ENCODE measurements at regions not wholly inside any gene's neighbourhood (a gene's known extent, or its start where the extent isn't known, plus 50 kb on each side); places are given as distances from the start of the nearest gene placed in this dataset.
"Not testable (repeated sequence)": the region's sequence is repeated elsewhere in the genome, so short reads cannot be mapped to it uniquely, and the experiment has no call there.

GRCh38 chr6:71360556-71361335, 72.1 kb downstream of the OGFRL1 start:
- not testable (repeated sequence) for H3K9ac ChIP-seq (ENCODE audit: low read depth, low read length); H3K9me3 ChIP-seq (replicated peaks; ENCODE audit: low read length); H3K4me2 ChIP-seq (ENCODE audit: low read length); H3K4me3 ChIP-seq (ENCODE audit: low read length); H3K27me3 ChIP-seq (ENCODE audit: control insufficient read depth, insufficient read depth, low read length)
- Histone ChIP-seq H3K4me1 (ENCODE audit: control insufficient read depth, insufficient read depth, low read length) (peaks cover 10% of the 10 kb centered on the region), H3K36me3 (ENCODE audit: insufficient read depth, low read length) (peaks cover 17% of the 10 kb centered on the region)

GRCh38 chr6:71364889-71365542, 76.4 kb downstream of the OGFRL1 start:
- no peak overlapping the region for H3K4me3 ChIP-seq (ENCODE audit: low read length)
- no peak overlapping the region for H3K4me2 ChIP-seq (ENCODE audit: low read length)
- H3K9me3 ChIP-seq (replicated peaks; ENCODE audit: low read length) = no peaks in the 10 kb centered on the region
- peaks cover 22% of the 10 kb centered on the region for H3K36me3 ChIP-seq (ENCODE audit: insufficient read depth, low read length)
- peaks cover 20% of the 10 kb centered on the region for H3K4me1 ChIP-seq (ENCODE audit: control insufficient read depth, insufficient read depth, low read length)
- no peak overlapping the region for H3K9ac ChIP-seq (ENCODE audit: low read depth, low read length)
- H3K27me3 ChIP-seq (ENCODE audit: control insufficient read depth, insufficient read depth, low read length) = no peaks in the 10 kb centered on the region

- Histone ChIP-seq H3K4me3 (ENCODE audit: low read length) (no peak overlapping the region), H3K9me3 (replicated peaks; ENCODE audit: low read length) (no peaks in the 10 kb centered on the region), H3K4me2 (ENCODE audit: low read length) (no peak overlapping the region), H3K9ac (ENCODE audit: low read depth, low read length) (no peak overlapping the region), H3K27me3 (ENCODE audit: control insufficient read depth, insufficient read depth, low read length) (no peaks in the 10 kb centered on the region), H3K4me1 (ENCODE audit: control insufficient read depth, insufficient read depth, low read length) (peaks cover 20% of the 10 kb centered on the region), H3K36me3 (ENCODE audit: insufficient read depth, low read length) (peaks cover 31% of the 10 kb centered on the region)
Observed at GRCh38 chr6:71367756-71368155, 79.1 kb downstream of the OGFRL1 start.

- peaks cover 31% of the 10 kb centered on the region for H3K36me3 ChIP-seq (ENCODE audit: insufficient read depth, low read length)
- no peak overlapping the region for H3K4me3 ChIP-seq (ENCODE audit: low read length)
- no peaks in the 10 kb centered on the region for H3K9me3 ChIP-seq (replicated peaks; ENCODE audit: low read length)
- no peaks in the 10 kb centered on the region for H3K27me3 ChIP-seq (ENCODE audit: control insufficient read depth, insufficient read depth, low read length)
- no peak overlapping the region for H3K9ac ChIP-seq (ENCODE audit: low read depth, low read length)
- H3K4me2 ChIP-seq (ENCODE audit: low read length) = no peak overlapping the region
- H3K4me1 ChIP-seq (ENCODE audit: control insufficient read depth, insufficient read depth, low read length) = peaks cover 20% of the 10 kb centered on the region
Observed at GRCh38 chr6:71368284-71368683, 79.7 kb downstream of the OGFRL1 start.

GRCh38 chr6:71371559-71371958, 82.9 kb downstream of the OGFRL1 start:
- Histone ChIP-seq H3K27me3 (ENCODE audit: control insufficient read depth, insufficient read depth, low read length) (no peaks in the 10 kb centered on the region), H3K9me3 (replicated peaks; ENCODE audit: low read length) (no peaks in the 10 kb centered on the region), H3K4me1 (ENCODE audit: control insufficient read depth, insufficient read depth, low read length) (peaks cover 2% of the 10 kb centered on the region), H3K4me3 (ENCODE audit: low read length) (no peak overlapping the region), H3K36me3 (ENCODE audit: insufficient read depth, low read length) (peaks cover 31% of the 10 kb centered on the region), H3K9ac (ENCODE audit: low read depth, low read length) (no peak overlapping the region), H3K4me2 (ENCODE audit: low read length) (no peak overlapping the region)

GRCh38 chr6:71373943-71374342, 85.3 kb downstream of the OGFRL1 start:
- Histone ChIP-seq H3K9ac (ENCODE audit: low read depth, low read length) (no peak overlapping the region), H3K4me3 (ENCODE audit: low read length) (no peak overlapping the region), H3K4me2 (ENCODE audit: low read length) (no peak overlapping the region), H3K9me3 (replicated peaks; ENCODE audit: low read length) (no peaks in the 10 kb centered on the region), H3K36me3 (ENCODE audit: insufficient read depth, low read length) (peaks cover 36% of the 10 kb centered on the region), H3K27me3 (ENCODE audit: control insufficient read depth, insufficient read depth, low read length) (no peaks in the 10 kb centered on the region), H3K4me1 (ENCODE audit: control insufficient read depth, insufficient read depth, low read length) (no peaks in the 10 kb centered on the region)

- H3K4me2 ChIP-seq (ENCODE audit: low read length) = no peak overlapping the region
- no peak overlapping the region for H3K4me3 ChIP-seq (ENCODE audit: low read length)
- H3K9me3 ChIP-seq (replicated peaks; ENCODE audit: low read length) = no peaks in the 10 kb centered on the region
- H3K27me3 ChIP-seq (ENCODE audit: control insufficient read depth, insufficient read depth, low read length) = no peaks in the 10 kb centered on the region
- peaks cover 40% of the 10 kb centered on the region for H3K36me3 ChIP-seq (ENCODE audit: insufficient read depth, low read length)
- no peak overlapping the region for H3K9ac ChIP-seq (ENCODE audit: low read depth, low read length)
- no peaks in the 10 kb centered on the region for H3K4me1 ChIP-seq (ENCODE audit: control insufficient read depth, insufficient read depth, low read length)
Observed at GRCh38 chr6:71375676-71376075, 87.1 kb downstream of the OGFRL1 start.

DNA sequence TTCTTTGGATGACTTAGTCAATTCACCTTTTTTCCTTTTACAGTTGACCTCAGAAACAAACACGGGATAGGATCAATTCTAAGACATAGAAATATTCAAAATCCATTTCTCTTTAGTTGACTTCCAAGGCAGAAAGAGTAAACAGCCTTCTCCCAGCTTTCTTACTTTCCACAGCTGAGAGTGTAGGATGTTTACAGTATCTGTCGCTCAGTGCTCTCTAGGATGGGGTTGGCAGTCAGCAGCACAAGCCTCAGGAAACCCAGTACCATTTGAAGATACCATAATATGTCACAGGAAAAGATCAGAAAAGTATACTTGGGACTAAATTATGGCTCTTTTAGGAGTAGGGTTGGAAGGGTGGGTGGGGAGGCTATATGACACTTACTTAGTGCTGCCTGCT, 88.2 kb downstream of the OGFRL1 start:
- H3K36me3 ChIP-seq (ENCODE audit: insufficient read depth, low read length) = peaks cover 34% of the 10 kb centered on the region
- no peaks in the 10 kb centered on the region for H3K27me3 ChIP-seq (ENCODE audit: control insufficient read depth, insufficient read depth, low read length)
- H3K4me1 ChIP-seq (ENCODE audit: control insufficient read depth, insufficient read depth, low read length) = no peaks in the 10 kb centered on the region
- H3K9me3 ChIP-seq (replicated peaks; ENCODE audit: low read length) = no peaks in the 10 kb centered on the region
- no peak overlapping the region for H3K4me3 ChIP-seq (ENCODE audit: low read length)
- H3K9ac ChIP-seq (ENCODE audit: low read depth, low read length) = no peak overlapping the region
- H3K4me2 ChIP-seq (ENCODE audit: low read length) = no peak overlapping the region

- Histone ChIP-seq H3K4me2 (ENCODE audit: low read length) (no peak overlapping the region), H3K9ac (ENCODE audit: low read depth, low read length) (peak overlapping the region; percentile 29), H3K9me3 (replicated peaks; ENCODE audit: low read length) (no peaks in the 10 kb centered on the region), H3K4me1 (ENCODE audit: control insufficient read depth, insufficient read depth, low read length) (peaks cover 49% of the 10 kb centered on the region), H3K36me3 (ENCODE audit: insufficient read depth, low read length) (peaks cover 32% of the 10 kb centered on the region), H3K27me3 (ENCODE audit: control insufficient read depth, insufficient read depth, low read length) (no peaks in the 10 kb centered on the region), H3K4me3 (ENCODE audit: low read length) (no peak overlapping the region)
Observed at GRCh38 chr6:71383476-71383875, 94.9 kb downstream of the OGFRL1 start.

DNA sequence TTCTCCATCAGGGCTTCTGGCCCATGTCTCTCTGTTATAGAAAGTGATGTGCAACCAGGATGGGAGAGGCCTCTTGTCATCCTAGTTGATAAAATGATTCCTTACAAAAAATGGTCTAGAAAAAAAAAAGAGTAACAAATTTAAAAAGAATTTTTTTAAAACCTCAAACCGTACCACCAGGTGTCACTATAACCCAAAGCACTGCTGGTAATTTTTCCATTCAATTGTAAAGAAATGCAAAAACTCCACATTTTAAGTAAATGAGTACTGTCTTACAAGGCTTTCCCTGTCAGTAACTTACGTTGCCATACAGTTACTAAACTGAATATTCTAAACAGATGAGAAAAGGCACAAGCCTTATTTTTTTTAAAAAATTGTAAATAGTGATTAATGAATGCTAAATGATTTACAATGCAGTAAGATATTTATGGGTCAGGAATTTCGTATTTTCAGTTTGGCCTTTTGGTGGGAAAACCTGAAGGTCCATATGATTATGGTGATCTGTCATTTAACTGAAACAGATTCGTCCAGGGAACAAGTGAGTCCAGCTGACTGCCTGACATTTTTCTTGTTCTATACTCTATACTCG, 95.4 kb downstream of the OGFRL1 start:
- no peaks in the 10 kb centered on the region for H3K9me3 ChIP-seq (replicated peaks; ENCODE audit: low read length)
- peaks cover 31% of the 10 kb centered on the region for H3K36me3 ChIP-seq (ENCODE audit: insufficient read depth, low read length)
- peak overlapping the region; percentile 29 for H3K9ac ChIP-seq (ENCODE audit: low read depth, low read length)
- peak overlapping the region; percentile 0 for H3K4me2 ChIP-seq (ENCODE audit: low read length)
- peaks cover 54% of the 10 kb centered on the region for H3K4me1 ChIP-seq (ENCODE audit: control insufficient read depth, insufficient read depth, low read length)
- no peaks in the 10 kb centered on the region for H3K27me3 ChIP-seq (ENCODE audit: control insufficient read depth, insufficient read depth, low read length)
- H3K4me3 ChIP-seq (ENCODE audit: low read length) = no peak overlapping the region

- H3K9me3 ChIP-seq (replicated peaks; ENCODE audit: low read length) = no peaks in the 10 kb centered on the region
- peak overlapping the region; percentile 18 for H3K4me2 ChIP-seq (ENCODE audit: low read length)
- H3K27me3 ChIP-seq (ENCODE audit: control insufficient read depth, insufficient read depth, low read length) = no peaks in the 10 kb centered on the region
- H3K36me3 ChIP-seq (ENCODE audit: insufficient read depth, low read length) = peaks cover 34% of the 10 kb centered on the region
- H3K9ac ChIP-seq (ENCODE audit: low read depth, low read length) = no peak overlapping the region
- H3K4me3 ChIP-seq (ENCODE audit: low read length) = no peak overlapping the region
- peaks cover 58% of the 10 kb centered on the region for H3K4me1 ChIP-seq (ENCODE audit: control insufficient read depth, insufficient read depth, low read length)
Observed at GRCh38 chr6:71385111-71385822, 96.7 kb downstream of the OGFRL1 start.
